ENCODE measurements at regions not wholly inside any gene's neighbourhood (a gene's known extent, or its start where the extent isn't known, plus 50 kb on each side); places are given as distances from the start of the nearest gene placed in this dataset.
"Not testable (repeated sequence)": the region's sequence is repeated elsewhere in the genome, so short reads cannot be mapped to it uniquely, and the experiment has no call there.

GRCh38 chr6:87755708-87756671, 54.0 kb upstream of the AKIRIN2 start:
- DNase-seq, result peak; percentile 7

- no peak for DNase-seq
Observed at GRCh38 chr6:87754828-87755227, 52.8 kb upstream of the AKIRIN2 start.

GRCh38 chr6:87753131-87753685, 51.2 kb upstream of the AKIRIN2 start:
- peak; percentile 20 for DNase-seq

GRCh38 chr6:87752503-87752902, 50.5 kb upstream of the AKIRIN2 start:
- not testable (repeated sequence) for DNase-seq
